Uterus (tissue), 2 donors: ENCODE measurements at regions not wholly inside any gene's neighbourhood (a gene's known extent, or its start where the extent isn't known, plus 50 kb on each side); places are given as distances from the start of the nearest gene placed in this dataset.

ENCODE experiments used
- CTCF ChIP-seq, 4 experiments: fragments of 200-600 bp in 2 of 4; fragments of 450-650 bp in 2 of 4; sonication (generic) in 2 of 4; IDR thresholded peaks; one replicate each; pipeline ENCODE4 v1.5.1; 2016 to 2019; ENCODE audit warnings: antibody characterized with exemption in 4 of 4, mild to moderate bottlenecking in 2 of 4, moderate library complexity in 1 of 4
- POLR2A ChIP-seq, 2 donors: fragments of 450-650 bp; IDR thresholded peaks; one replicate each; pipeline ENCODE4 v1.6.1; 2016; ENCODE audit warnings: antibody characterized with exemption in 2 of 2, mild to moderate bottlenecking in 1 of 2, moderate library complexity in 1 of 2

- no peak for TF ChIP-seq CTCF (IDR thresholded peaks at IDR 0.05)
- TF ChIP-seq POLR2A (IDR thresholded peaks at IDR 0.05): no peak
Measured at GRCh38 chr5:165695796-165696195, 2190.4 kb downstream of the MAT2B start.
